GM19239 (cell line): ENCODE measurements at regions not wholly inside any gene's neighbourhood (a gene's known extent, or its start where the extent isn't known, plus 50 kb on each side); places are given as distances from the start of the nearest gene placed in this dataset.

Experiments used
- DNase-seq: peaks from one replicate; pipeline ENCODE4 v3.0.0; 2011; ENCODE audit warnings: low spot score; ENCODE audit not compliant: insufficient read length
- FAIRE-seq: peaks from 2 replicates; lab custom pipeline; 2011; peaks lifted over from hg19 to GRCh38; lab: Jason Lieb, UNC

- DNase-seq, result no peak
Observed at GRCh38 chr18:54023471-54023870, 201.0 kb downstream of the MBD2 start.

GRCh38 chr18:54020966-54021365, 203.5 kb downstream of the MBD2 start:
- no peak for FAIRE-seq
- DNase-seq, result no peak

More at GRCh38 chr18:54023471-54023870, 201.0 kb downstream of the MBD2 start:
- no peak for FAIRE-seq

- DNase-seq, result no peak
- FAIRE-seq, result no peak
Observed at GRCh38 chr18:54020156-54020745, 204.2 kb downstream of the MBD2 start.

GRCh38 chr18:54019641-54020040, 204.8 kb downstream of the MBD2 start:
- FAIRE-seq, result no peak

GRCh38 chr18:54013452-54013851, 211.0 kb downstream of the MBD2 start:
- DNase-seq (no peak), FAIRE-seq (no peak)

More at GRCh38 chr18:54019641-54020040, 204.8 kb downstream of the MBD2 start:
- no peak for DNase-seq

GRCh38 chr18:54004828-54005227, 219.6 kb downstream of the MBD2 start:
- FAIRE-seq (no peak), DNase-seq (no peak)

GRCh38 chr18:54003195-54003594, 221.3 kb downstream of the MBD2 start:
- no peak for FAIRE-seq
- no peak for DNase-seq

- FAIRE-seq, result no peak
- DNase-seq, result no peak
Observed at GRCh38 chr18:53997064-53997463, 227.4 kb downstream of the MBD2 start.

- DNase-seq (no peak), FAIRE-seq (no peak)
Observed at GRCh38 chr18:53994016-53994415, 230.5 kb downstream of the MBD2 start.

GRCh38 chr18:53991805-53992204, 232.7 kb downstream of the MBD2 start:
- FAIRE-seq, result no peak
- no peak for DNase-seq

GRCh38 chr18:53991202-53991601, 233.3 kb downstream of the MBD2 start:
- FAIRE-seq (no peak), DNase-seq (no peak)

GRCh38 chr18:53990485-53990884, 234.0 kb downstream of the MBD2 start:
- no peak for FAIRE-seq
- DNase-seq, result no peak

GRCh38 chr18:53984021-53984420, 240.4 kb downstream of the MBD2 start:
- FAIRE-seq (no peak), DNase-seq (no peak)

- DNase-seq (no peak), FAIRE-seq (no peak)
Observed at GRCh38 chr18:53971331-53971730, 253.1 kb downstream of the MBD2 start.

GRCh38 chr18:53952700-53953099, 271.8 kb downstream of the MBD2 start:
- no peak for DNase-seq
- FAIRE-seq, result no peak

- FAIRE-seq, result no peak
- no peak for DNase-seq
Observed at GRCh38 chr18:53950545-53950944, 273.9 kb downstream of the MBD2 start.

GRCh38 chr18:53948991-53949390, 275.5 kb downstream of the MBD2 start:
- DNase-seq (no peak), FAIRE-seq (no peak)

- DNase-seq, result no peak
- no peak for FAIRE-seq
Observed at GRCh38 chr18:53947092-53947640, 277.3 kb downstream of the MBD2 start.

- no peak for FAIRE-seq
- DNase-seq, result no peak
Observed at GRCh38 chr18:53946594-53946993, 277.9 kb downstream of the MBD2 start.

- DNase-seq, result no peak
Observed at GRCh38 chr18:53944721-53945120, 279.7 kb downstream of the MBD2 start.

GRCh38 chr18:53943326-53943860, 281.1 kb downstream of the MBD2 start:
- DNase-seq, result no peak
- no peak for FAIRE-seq

More at GRCh38 chr18:53944721-53945120, 279.7 kb downstream of the MBD2 start:
- no peak for FAIRE-seq
